SW480 (cell line): ENCODE measurements at regions not wholly inside any gene's neighbourhood (a gene's known extent, or its start where the extent isn't known, plus 50 kb on each side); places are given as distances from the start of the nearest gene placed in this dataset.
A peak's percentile ranks its signal among the peaks of the same experiment; 100 is the strongest.

Experiments used
- DNase-seq: peaks from one replicate; pipeline ENCODE4 v3.0.0-alpha.2; 2016; ENCODE audit warnings: low spot score

GRCh38 chr4:67122029-67122428 lies 423.3 kb downstream of the CENPC start:
- DNase-seq: peak; percentile 2

- no peak for DNase-seq
Observed at GRCh38 chr4:67120369-67120768, 424.9 kb downstream of the CENPC start.

GRCh38 chr4:67109276-67109675 lies 436.0 kb downstream of the CENPC start:
- no peak for DNase-seq

GRCh38 chr4:67106861-67107460 lies 438.3 kb downstream of the CENPC start:
- DNase-seq: no peak

- no peak for DNase-seq
Observed at GRCh38 chr4:67104145-67104544, 441.2 kb downstream of the CENPC start.

GRCh38 chr4:67103001-67103747 lies 442.1 kb downstream of the CENPC start:
- DNase-seq: no peak

GRCh38 chr4:67101612-67102011 lies 443.7 kb downstream of the CENPC start:
- no peak for DNase-seq

DNA sequence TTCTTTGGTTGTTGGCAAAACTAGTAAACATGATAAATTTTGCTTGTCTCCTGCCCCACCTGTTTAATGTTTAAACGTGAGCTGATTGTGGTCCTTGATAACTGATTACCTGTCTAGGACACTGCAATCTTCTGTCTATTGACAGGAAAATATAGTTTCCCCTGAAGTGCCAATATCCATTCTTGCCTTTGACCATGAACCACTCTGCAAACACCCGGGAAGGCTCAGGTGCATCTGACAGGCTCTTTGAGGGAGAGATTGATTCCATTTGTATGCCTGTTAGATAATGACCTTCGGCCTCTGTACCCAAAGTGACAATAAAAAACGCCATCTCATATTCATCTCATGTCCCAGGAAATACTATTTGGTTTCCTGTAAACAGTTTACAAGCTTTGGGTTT lies 453.0 kb downstream of the CENPC start:
- DNase-seq: no peak

DNA sequence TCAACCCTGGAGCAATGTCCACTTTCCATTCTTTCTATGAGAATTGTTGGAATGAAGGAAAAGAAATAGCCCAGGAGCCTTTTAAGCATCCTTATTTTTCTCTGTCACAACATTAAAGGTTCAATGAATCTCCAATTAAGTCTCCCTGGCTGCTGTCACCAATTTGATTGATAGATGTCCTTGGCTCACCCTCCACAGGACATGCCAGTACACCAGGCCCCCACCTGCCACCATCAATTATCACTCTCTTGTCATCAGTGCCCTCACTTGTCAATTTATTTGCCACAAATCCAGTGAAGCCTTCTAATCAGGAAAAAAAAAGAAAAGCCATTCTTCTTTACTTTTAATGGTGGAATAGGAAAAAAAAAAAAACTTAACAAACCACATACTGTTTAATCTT lies 453.6 kb downstream of the CENPC start:
- no peak for DNase-seq

DNA sequence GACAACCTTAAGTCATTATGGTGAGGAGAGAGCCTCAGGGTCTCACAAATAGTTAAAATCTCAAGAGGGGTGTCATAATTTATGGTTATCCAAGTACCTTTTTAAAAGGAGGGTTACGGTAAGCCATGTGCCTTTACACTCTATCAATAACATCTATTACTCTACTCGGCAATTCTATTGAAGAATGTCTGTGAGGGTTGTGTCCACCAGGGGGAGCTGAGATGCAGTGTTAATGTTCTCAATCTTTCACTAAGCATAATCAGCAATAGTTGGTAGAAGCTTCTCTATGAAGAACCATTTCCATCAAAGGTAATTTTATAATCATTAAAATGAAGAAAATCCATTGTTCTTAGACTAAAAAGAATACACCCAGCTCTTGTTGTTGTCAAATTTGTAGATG lies 457.4 kb downstream of the CENPC start:
- peak; percentile 1 for DNase-seq

DNA sequence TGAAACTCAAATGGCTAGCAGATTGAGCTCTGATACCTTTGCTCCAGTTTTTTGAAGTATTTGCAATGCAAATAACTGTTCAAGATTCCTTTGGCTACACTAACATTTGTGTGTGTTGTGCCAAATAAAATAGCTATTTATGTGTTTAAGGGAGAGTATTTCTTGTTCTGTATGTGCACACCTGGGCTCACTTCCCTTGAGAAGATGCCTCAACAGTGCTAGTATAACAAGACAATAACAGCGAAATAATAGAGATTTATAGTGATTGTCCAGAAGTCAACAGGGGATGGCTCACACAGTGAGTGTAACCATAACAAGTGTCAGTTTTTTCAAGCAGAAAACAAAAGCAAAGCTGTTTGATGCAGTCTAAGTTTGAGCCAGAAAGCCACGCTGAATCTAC lies 460.5 kb downstream of the CENPC start:
- no peak for DNase-seq

DNA sequence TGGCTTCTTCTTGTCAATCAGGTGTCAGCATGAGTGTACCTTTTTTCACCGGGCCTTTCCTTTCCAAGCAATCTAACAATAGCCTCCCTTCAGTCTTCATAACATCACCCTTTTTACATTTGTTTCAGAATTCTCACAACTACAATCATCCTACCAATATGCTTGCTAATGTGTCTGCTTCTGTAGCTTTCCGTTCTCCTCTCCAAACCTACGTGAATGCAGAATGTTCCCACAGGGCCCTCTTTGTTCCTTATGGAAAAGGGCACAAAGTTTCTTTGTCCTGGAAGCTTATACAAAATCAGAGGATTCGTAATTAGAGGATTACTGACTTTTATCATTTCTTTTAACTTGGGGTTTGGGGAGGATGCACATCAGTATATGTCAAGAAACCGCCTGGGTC lies 461.8 kb downstream of the CENPC start:
- DNase-seq: no peak

DNA sequence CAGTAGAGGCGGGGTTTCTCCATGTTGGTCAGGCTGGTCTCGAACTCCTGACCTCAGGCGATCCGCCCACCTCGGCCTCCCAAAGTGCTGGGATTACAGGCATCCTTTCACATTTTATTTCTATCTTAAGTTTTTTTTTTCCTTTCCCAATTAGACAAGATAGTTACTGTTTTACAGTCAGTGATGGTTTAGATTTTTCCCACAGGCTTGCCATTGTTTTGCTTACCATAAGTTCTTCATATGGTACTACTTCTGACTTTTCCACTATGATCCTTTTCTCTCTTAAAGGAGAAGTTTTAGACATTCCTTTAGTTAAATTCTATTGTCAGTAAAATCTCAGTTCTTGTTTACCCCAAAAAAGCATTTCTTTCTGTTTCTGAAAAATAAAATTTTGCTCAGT lies 462.6 kb downstream of the CENPC start:
- no peak for DNase-seq

DNA sequence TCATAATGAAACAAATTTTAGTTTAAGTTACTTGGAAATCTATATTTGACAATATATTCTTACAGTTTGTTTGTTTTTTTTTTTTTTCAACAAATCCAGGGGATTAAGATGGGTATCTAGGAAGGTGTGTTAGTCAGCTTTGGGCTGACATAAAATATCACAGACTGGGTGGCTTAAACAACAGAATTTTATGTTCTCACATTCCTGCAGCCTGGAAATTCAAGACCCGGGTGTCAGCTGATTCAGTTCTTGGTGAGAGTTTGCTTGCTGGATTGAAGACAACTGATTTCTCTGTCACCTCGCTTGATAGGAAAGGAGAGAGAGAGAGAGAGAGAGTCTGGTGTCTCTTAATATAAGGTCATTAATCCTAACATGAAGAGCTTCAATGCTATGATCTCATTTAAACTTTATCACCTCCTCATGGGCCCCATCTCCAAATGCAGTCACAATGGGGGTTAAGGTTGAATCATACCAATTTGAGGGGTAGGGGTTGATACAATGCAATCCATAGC lies 465.2 kb downstream of the CENPC start:
- no peak for DNase-seq

DNA sequence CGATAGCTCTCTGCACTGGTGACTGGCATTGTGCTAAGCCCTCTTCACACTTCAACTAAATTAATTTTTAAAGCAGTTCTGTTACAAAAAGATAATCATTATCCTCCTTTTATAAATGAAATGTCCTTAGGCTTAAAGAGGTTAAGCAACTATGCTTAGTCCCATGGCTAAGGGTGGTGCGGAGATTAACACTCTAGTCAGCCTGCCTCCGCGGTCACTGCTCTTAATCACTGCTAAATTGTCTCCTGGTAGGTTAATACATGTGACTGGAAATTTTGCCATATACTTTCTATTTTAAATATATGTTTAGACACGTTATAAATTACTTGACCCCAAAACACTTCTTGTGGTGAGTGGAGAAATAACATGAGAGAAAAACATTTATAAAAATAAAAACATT lies 473.7 kb downstream of the CENPC start:
- no peak for DNase-seq

DNA sequence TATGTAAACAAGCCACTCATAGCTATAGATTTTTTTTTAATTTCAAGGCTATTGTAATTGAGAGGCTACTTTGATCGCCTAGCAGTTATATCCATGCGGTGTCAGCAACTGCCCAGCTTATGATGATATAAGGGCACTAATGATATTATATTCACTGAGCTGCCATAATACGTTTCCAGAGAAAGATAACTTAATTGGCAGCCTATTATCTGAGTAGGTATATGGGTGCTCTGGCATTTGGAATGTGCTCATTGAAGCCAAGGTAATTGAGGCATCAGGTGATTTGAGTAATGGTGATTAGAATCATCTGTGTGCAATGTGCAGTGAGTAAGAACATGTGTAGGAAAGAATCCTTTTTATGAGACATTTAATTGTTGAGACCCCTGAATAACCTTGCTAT lies 490.0 kb downstream of the CENPC start:
- DNase-seq: no peak

GRCh38 chr4:67054896-67055295 lies 490.4 kb downstream of the CENPC start:
- no peak for DNase-seq

DNA sequence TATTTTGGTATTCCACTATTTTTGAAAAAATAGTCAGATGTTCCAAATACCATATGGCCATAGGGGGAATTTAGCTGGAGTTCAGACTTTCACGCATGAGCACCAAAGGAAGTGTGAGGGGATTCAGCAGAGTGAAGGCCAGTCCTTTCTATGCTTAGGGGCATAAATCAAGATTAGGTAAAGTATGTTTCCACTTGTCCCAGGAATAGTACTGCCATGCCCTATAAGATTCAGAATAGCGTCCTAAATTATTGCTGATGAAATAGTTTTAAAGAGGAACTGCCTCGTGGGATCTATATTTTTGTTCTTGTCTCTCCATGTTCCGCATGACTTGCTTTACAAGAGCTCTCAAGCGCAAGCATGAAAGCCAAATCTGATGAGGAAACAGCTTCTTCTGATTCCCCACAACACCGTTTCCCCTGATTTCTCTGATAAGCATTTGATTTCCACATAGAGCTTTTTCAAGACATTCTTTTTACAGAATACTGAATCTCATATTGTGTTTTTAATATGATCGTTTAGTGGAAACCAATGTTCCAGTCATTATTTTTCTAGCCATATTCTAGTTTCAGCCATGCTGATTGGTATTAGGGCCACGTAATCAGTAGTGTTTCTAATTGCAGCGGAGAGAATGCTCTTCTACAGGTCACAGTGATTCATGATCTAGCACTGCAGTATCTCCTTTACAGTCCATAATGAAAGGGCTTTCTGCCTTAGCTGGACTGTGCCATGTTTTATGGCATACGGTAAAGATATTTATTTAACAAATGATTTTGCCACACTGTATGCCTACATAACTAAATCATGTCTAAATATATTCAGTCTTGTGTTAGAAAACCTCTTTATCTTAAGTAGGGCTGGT lies 492.3 kb downstream of the CENPC start:
- no peak for DNase-seq

DNA sequence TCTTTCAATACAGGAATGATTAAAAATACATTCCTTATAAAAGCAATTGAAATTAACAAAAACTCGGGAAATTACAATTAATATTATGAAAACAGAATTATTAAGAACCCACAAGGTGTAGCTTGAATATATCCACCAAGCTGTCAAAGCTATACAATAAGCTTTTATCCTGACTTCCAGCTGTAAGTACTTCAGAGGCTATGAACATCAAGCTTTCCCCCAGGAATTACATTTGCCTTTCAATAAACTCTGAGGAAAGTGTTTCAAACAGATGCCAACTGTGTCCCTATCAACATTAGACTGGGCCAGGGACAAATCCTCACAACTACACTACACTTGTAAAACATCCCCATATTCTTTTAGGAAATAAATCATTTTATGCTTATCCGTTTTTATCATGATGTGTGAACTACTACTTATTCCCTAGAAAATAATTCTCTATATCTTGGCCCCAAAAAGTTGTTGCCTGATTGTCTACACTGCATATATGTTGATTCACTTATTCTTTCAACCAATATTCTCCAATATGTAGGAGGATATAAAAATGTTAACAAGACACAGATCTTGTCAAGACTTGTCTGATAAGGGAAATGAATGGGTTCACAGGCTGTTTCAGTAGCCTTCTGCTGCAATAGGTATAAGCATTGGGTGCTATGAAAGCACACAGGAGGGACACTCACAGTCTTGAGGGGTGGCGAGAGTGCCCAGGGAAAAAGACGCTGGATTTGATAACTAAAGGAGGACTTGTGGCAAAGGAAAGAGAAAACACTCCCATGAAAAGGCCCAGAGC lies 494.1 kb downstream of the CENPC start:
- no peak for DNase-seq

GRCh38 chr4:67049446-67049845 lies 495.9 kb downstream of the CENPC start:
- DNase-seq: no peak

GRCh38 chr4:67048530-67048929 lies 496.8 kb downstream of the CENPC start:
- no peak for DNase-seq

DNA sequence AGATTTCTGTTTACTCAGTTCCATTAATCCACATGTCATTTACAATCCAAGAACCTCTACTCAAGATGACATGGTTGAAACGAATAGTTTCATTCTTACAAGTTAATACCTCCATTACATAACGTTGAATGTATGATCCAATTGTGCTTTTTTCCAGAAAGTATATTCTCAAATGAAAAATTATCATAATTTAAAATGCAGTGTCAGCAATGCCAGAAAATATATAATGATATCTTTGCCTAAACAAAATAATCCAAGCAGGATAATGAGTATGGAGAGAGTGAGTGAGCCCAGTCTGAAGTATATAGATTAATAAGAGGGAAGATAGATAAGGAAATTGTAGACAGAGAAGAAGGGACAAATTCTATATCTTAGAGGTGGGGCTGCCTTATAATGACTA lies 505.0 kb downstream of the CENPC start:
- DNase-seq: no peak
